Endothelial cell of umbilical vein (primary cell): ENCODE measurements at regions not wholly inside any gene's neighbourhood (a gene's known extent, or its start where the extent isn't known, plus 50 kb on each side); places are given as distances from the start of the nearest gene placed in this dataset.

ENCODE experiments used
- BruUV-seq: library from RNA; stranded (reverse); fragments of 400-500 nt; replicated peaks from 2 replicates; lab custom pipeline; 2021; lab: Mats Ljungman, UMichigan
- CTCF ChIA-PET: fragments of 300-600, 350-600 bp; sonication (Branson Sonifier 250); formaldehyde crosslinking; loops from one replicate; lab custom pipeline; 2021; ENCODE audit warnings: antibody characterized with exemption, inconsistent platforms; lab: Charles Lee
- POLR2A ChIA-PET: fragments of 300-600, 350-600 bp; sonication (Branson Sonifier 250); formaldehyde crosslinking; loops from one replicate; lab custom pipeline; 2021; ENCODE audit warnings: antibody characterized with exemption, inconsistent platforms; lab: Charles Lee
- DNase-seq: peaks from one replicate; pipeline ENCODE4 v3.0.0-alpha.2; 2011; ENCODE audit warnings: low read depth, low spot score
- FAIRE-seq: peaks from 2 replicates; lab custom pipeline; 2011; peaks lifted over from hg19 to GRCh38; lab: Jason Lieb, UNC
- H2AFZ ChIP-seq: 2 replicates; pipeline ENCODE4 v1.6.0; 2012; ENCODE audit warnings: low read depth, low read length, control low read depth, inconsistent platforms
- H3K27ac ChIP-seq: 2 replicates; pipeline ENCODE4 v1.5.1; 2011; ENCODE audit warnings: low read depth, mild to moderate bottlenecking, control low read depth, low read length, moderate library complexity; ENCODE audit not compliant: insufficient read depth
- H3K27me3 ChIP-seq, 2 experiments: 2 replicates each; pipeline versions ENCODE4 v1.6.0 to v1.6.1; 2011; ENCODE audit warnings: low read length in 2 of 2, mixed read lengths in 1 of 2; ENCODE audit not compliant: control insufficient read depth in 2 of 2, insufficient read depth in 2 of 2
- H3K36me3 ChIP-seq, 2 experiments: 2 replicates in 1 of 2; 3 replicates in 1 of 2; pipeline ENCODE4 v1.5.1; 2011; ENCODE audit warnings: low read length in 2 of 2, mild to moderate bottlenecking in 1 of 2, moderate library complexity in 1 of 2; ENCODE audit not compliant: control insufficient read depth in 2 of 2, insufficient read depth in 2 of 2; ENCODE audit errors: extremely low read depth in 1 of 2
- H3K4me1 ChIP-seq: 3 replicates; pipeline ENCODE4 v1.5.1; 2011; ENCODE audit warnings: mild to moderate bottlenecking, low read length; ENCODE audit not compliant: control insufficient read depth, insufficient read depth; ENCODE audit errors: extremely low read depth
- H3K4me2 ChIP-seq: 2 replicates; pipeline ENCODE4 v1.6.1; 2011; ENCODE audit warnings: low read length, control low read depth, mixed read lengths; ENCODE audit not compliant: insufficient read depth
- H3K4me3 ChIP-seq, 3 experiments: fragments of 200-600 bp in 1 of 3; sonication (generic), shearing (Covaris generic) in 1 of 3; replicated peaks in 1 of 3; 2 replicates each; pipeline ENCODE4 v1.5.1; 2011 to 2016; ENCODE audit warnings: control low read depth in 3 of 3, low read length in 3 of 3, mild to moderate bottlenecking in 2 of 3, inconsistent platforms in 1 of 3, low read depth in 1 of 3, moderate library complexity in 1 of 3; ENCODE audit not compliant: insufficient read depth in 1 of 3
- H3K79me2 ChIP-seq: 2 replicates; pipeline ENCODE4 v1.6.0; 2012; ENCODE audit warnings: low read length, inconsistent platforms; ENCODE audit not compliant: control insufficient read depth, insufficient read depth
- H3K9ac ChIP-seq: replicated peaks from 2 replicates; pipeline ENCODE3; 2011; ENCODE audit warnings: low read length, control low read depth; ENCODE audit not compliant: insufficient read depth; ENCODE audit errors: extremely low read depth
- H3K9me1 ChIP-seq: replicated peaks from 3 replicates; pipeline ENCODE4 v1.6.0; 2011; ENCODE audit warnings: mild to moderate bottlenecking, low read length; ENCODE audit not compliant: control insufficient read depth, insufficient read depth; ENCODE audit errors: extremely low read depth
- H3K9me3 ChIP-seq: replicated peaks from 2 replicates; pipeline ENCODE4 v1.5.1; 2012; ENCODE audit warnings: low read length, inconsistent platforms; ENCODE audit not compliant: control insufficient read depth, insufficient read depth
- H4K20me1 ChIP-seq: replicated peaks from 2 replicates; pipeline ENCODE3; 2011; ENCODE audit warnings: mild to moderate bottlenecking, low read length; ENCODE audit not compliant: control insufficient read depth, insufficient read depth; ENCODE audit errors: extremely low read depth
- CTCF ChIP-seq, 2 donors: IDR thresholded peaks; 1 replicate in 1 of 2; 2 replicates in 1 of 2; pipeline ENCODE4 v1.5.1; 2011; ENCODE audit warnings: low read length in 2 of 2, mild to moderate bottlenecking in 2 of 2, moderate library complexity in 2 of 2, control low read depth in 1 of 2, inconsistent platforms in 1 of 2, low read depth in 1 of 2; ENCODE audit not compliant: insufficient read depth in 1 of 2; ENCODE audit errors: extremely low read depth in 1 of 2
- GATA2 ChIP-seq: IDR thresholded peaks from 2 replicates; pipeline ENCODE4 v1.7.0; 2011; ENCODE audit warnings: low read depth, mild to moderate bottlenecking, moderate library complexity, mixed read lengths, low read length; ENCODE audit not compliant: insufficient read length, insufficient read depth
- JUN ChIP-seq: IDR thresholded peaks from 2 replicates; pipeline ENCODE4 v1.6.1; 2011; ENCODE audit warnings: borderline replicate concordance, low read depth; ENCODE audit not compliant: insufficient read length, insufficient read depth
- POLR2AphosphoS5 ChIP-seq: IDR thresholded peaks from 2 replicates; pipeline ENCODE4 v1.6.1; 2012; ENCODE audit warnings: low read depth, mild to moderate bottlenecking, control low read depth, low read length, moderate library complexity; ENCODE audit not compliant: insufficient read depth
- dilution Hi-C: fragments of 300-500 bp; cut with MboI; formaldehyde crosslinking; loops from one replicate; pipeline ENCODE4 v1.15.0; 2019; ENCODE audit warnings: low sequenced_read_pairs; ENCODE audit not compliant: extremely low pct_ligation_motif_present
- intact Hi-C: fragments of 100-400 bp; cut with micrococcal nuclease; formaldehyde crosslinking; loops from one replicate; pipeline ENCODE4 v1.10.0; 2022

DNA sequence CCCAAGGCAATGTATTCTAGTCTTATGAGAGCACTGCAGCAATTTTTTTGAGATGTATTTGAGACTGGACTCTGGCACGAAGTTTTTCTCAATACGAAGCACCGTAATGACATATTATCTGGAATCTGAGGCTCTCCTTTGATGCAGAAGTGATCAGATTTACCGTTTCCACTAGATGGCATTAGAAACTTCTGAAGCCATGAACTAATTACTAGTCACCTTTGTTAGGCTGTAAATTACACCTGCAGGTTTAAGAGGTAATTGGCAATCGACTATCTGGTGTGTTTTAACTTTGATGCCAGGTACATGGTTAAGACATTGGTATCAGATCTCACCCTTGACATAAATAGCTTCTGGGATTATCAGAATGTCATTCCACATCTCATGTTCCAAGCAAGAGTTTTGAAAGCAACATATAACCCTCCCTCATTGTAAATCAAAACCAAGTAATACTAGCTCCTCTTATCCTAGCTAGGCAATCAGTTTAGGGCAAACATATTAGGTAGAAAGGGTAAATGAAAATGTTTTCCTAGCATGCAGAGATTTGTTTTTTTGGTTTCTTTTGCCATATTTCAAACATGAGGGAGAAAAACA is 254.6 kb upstream of the SPRED2 start:
- BruUV-seq, result no TSS peak
- no peak for FAIRE-seq

More for the DNA sequence above, 254.6 kb upstream of the SPRED2 start:
- no peaks in the 10 kb centered on the region for H3K9me1 ChIP-seq
- H3K9ac ChIP-seq, result no peak overlapping the region
- dilution Hi-C loops, result no loop called here
- no peaks in the 10 kb centered on the region for H3K4me1 ChIP-seq
- POLR2A ChIA-PET, result no interaction called here
- no peaks in the 10 kb centered on the region for H4K20me1 ChIP-seq
- H3K4me3 ChIP-seq, result no peak overlapping the region
- H3K79me2 ChIP-seq, result no peaks in the 10 kb centered on the region
- DNase-seq, result no peak
- H3K36me3 ChIP-seq, result no peaks in the 10 kb centered on the region
- CTCF ChIA-PET, result no interaction called here
- no peaks in the 10 kb centered on the region for H3K9me3 ChIP-seq
- no peak overlapping the region for H3K27ac ChIP-seq
- no peak overlapping the region for H3K4me2 ChIP-seq
- H2AFZ ChIP-seq, result no peak overlapping the region
- intact Hi-C loops, result no loop called here
- TF ChIP-seq POLR2AphosphoS5 (no peak), CTCF (IDR thresholded peaks at IDR 0.05; ENCODE audit: extremely low read depth in 1 of 2, insufficient read depth in 1 of 2, low read depth in 1 of 2, low read length in 2 of 2) (no peak), JUN (no peak), GATA2 (no peak)
- H3K27me3 ChIP-seq, result no peaks in the 10 kb centered on the region
